Mesenchymal stem cell (in vitro differentiated cells and primary cell): ENCODE measurements at regions not wholly inside any gene's neighbourhood (a gene's known extent, or its start where the extent isn't known, plus 50 kb on each side); places are given as distances from the start of the nearest gene placed in this dataset.

Experiments used
- DNase-seq: peaks from one replicate; pipeline ENCODE4 v3.0.0-alpha.2; 2013
- H2AFZ ChIP-seq: one replicate; pipeline ENCODE4 v1.6.1; 2013; ENCODE audit warnings: low read depth, mild to moderate bottlenecking, control low read depth, inconsistent platforms, low read length, moderate library complexity
- H2AK5ac ChIP-seq: 2 replicates; pipeline ENCODE4 v1.6.1; 2013; ENCODE audit warnings: low read length, moderate library complexity, mild to moderate bottlenecking, inconsistent platforms; ENCODE audit not compliant: severe bottlenecking
- H2BK120ac ChIP-seq: one replicate; pipeline ENCODE4 v1.6.1; 2013; ENCODE audit warnings: low read depth, mild to moderate bottlenecking, inconsistent platforms, low read length, moderate library complexity
- H2BK12ac ChIP-seq, 2 experiments: one replicate each; pipeline ENCODE4 v1.6.1; 2013; ENCODE audit warnings: inconsistent platforms in 2 of 2, low read length in 2 of 2, mild to moderate bottlenecking in 2 of 2, moderate library complexity in 2 of 2, control low read depth in 1 of 2
- H2BK15ac ChIP-seq: one replicate; pipeline ENCODE4 v1.6.1; 2013; ENCODE audit warnings: mild to moderate bottlenecking, low read depth, inconsistent platforms; ENCODE audit not compliant: poor library complexity, severe bottlenecking
- H2BK5ac ChIP-seq: 2 replicates; pipeline ENCODE4 v1.6.1; 2013; ENCODE audit warnings: low read depth, mild to moderate bottlenecking, low read length, control low read depth, inconsistent platforms; ENCODE audit not compliant: poor library complexity, severe bottlenecking
- H3K14ac ChIP-seq, 2 experiments: one replicate each; pipeline ENCODE4 v1.6.1; 2013; ENCODE audit warnings: inconsistent platforms in 2 of 2, low read length in 2 of 2, control low read depth in 1 of 2, mild to moderate bottlenecking in 1 of 2, moderate library complexity in 1 of 2
- H3K18ac ChIP-seq, 2 experiments: one replicate each; pipeline ENCODE4 v1.6.1; 2013; ENCODE audit warnings: inconsistent platforms in 2 of 2, low read length in 2 of 2, control low read depth in 1 of 2, low read depth in 1 of 2, mild to moderate bottlenecking in 1 of 2
- H3K23ac ChIP-seq, 2 experiments: one replicate each; pipeline ENCODE4 v1.6.1; 2013; ENCODE audit warnings: inconsistent platforms in 2 of 2, low read length in 2 of 2, mild to moderate bottlenecking in 2 of 2, moderate library complexity in 2 of 2, control low read depth in 1 of 2
- H3K27ac ChIP-seq: 2 replicates; pipeline ENCODE4 v1.5.1; 2013; ENCODE audit warnings: mild to moderate bottlenecking, moderate library complexity, low read length, control low read depth, inconsistent platforms; ENCODE audit not compliant: poor library complexity, severe bottlenecking
- H3K27me3 ChIP-seq, 2 experiments: 2 replicates each; pipeline versions ENCODE4 v1.6.1 to v1.7.0; 2013; ENCODE audit warnings: low read length in 2 of 2, mild to moderate bottlenecking in 2 of 2, moderate library complexity in 2 of 2, control low read depth in 1 of 2, inconsistent platforms in 1 of 2; ENCODE audit not compliant: control insufficient read depth in 1 of 2, insufficient read depth in 1 of 2
- H3K36me3 ChIP-seq, 2 experiments: 2 replicates each; pipeline versions ENCODE4 v1.6.1 to v1.7.0; 2013; ENCODE audit warnings: low read length in 2 of 2, control low read depth in 1 of 2, inconsistent platforms in 1 of 2, low read depth in 1 of 2, mild to moderate bottlenecking in 1 of 2; ENCODE audit not compliant: insufficient read depth in 2 of 2, control insufficient read depth in 1 of 2
- H3K4ac ChIP-seq, 2 experiments: one replicate each; pipeline ENCODE4 v1.6.1; 2013; ENCODE audit warnings: inconsistent platforms in 2 of 2, low read length in 2 of 2, mild to moderate bottlenecking in 2 of 2, moderate library complexity in 2 of 2, control low read depth in 1 of 2, low read depth in 1 of 2
- H3K4me1 ChIP-seq: 2 replicates; pipeline ENCODE4 v1.6.1; 2013; ENCODE audit warnings: low read depth, low read length, control low read depth; ENCODE audit not compliant: control insufficient read depth, insufficient read depth
- H3K4me2 ChIP-seq: 2 replicates; pipeline ENCODE4 v1.6.1; 2013; ENCODE audit warnings: low read length, mild to moderate bottlenecking, inconsistent platforms; ENCODE audit not compliant: poor library complexity, severe bottlenecking
- H3K4me3 ChIP-seq, 2 experiments: 2 replicates each; pipeline versions ENCODE4 v1.5.1 to v1.7.0; 2013; ENCODE audit warnings: low read length in 2 of 2, mild to moderate bottlenecking in 2 of 2, control low read depth in 1 of 2, low read depth in 1 of 2; ENCODE audit not compliant: insufficient read depth in 1 of 2
- H3K79me1 ChIP-seq: replicated peaks from 2 replicates; pipeline ENCODE4 v1.6.1; 2013; ENCODE audit warnings: mild to moderate bottlenecking, control low read depth, low read length, inconsistent platforms; ENCODE audit not compliant: poor library complexity, severe bottlenecking
- H3K9ac ChIP-seq: 2 replicates; pipeline ENCODE4 v1.7.0; 2013; ENCODE audit warnings: mild to moderate bottlenecking, low read length, moderate library complexity
- H3K9me3 ChIP-seq: 2 replicates; pipeline ENCODE4 v1.7.0; 2013; ENCODE audit warnings: mild to moderate bottlenecking, low read length; ENCODE audit not compliant: control insufficient read depth
- H4K8ac ChIP-seq: one replicate; pipeline ENCODE4 v1.6.1; 2013; ENCODE audit warnings: inconsistent platforms, mild to moderate bottlenecking, low read length, moderate library complexity
- H4K91ac ChIP-seq: one replicate; pipeline ENCODE4 v1.6.1; 2013; ENCODE audit warnings: mild to moderate bottlenecking, low read length, inconsistent platforms
- WGBS: methylation state at CpG from one replicate; pipeline ENCODE4 v1.1.7; 2013; ENCODE audit warnings: mixed read lengths; 5-methylcytosine and 5-hydroxymethylcytosine counted together

- Histone ChIP-seq H3K36me3 (no peaks in the 10 kb centered on the region), H2AFZ (no peak overlapping the region), H2AK5ac (no peak overlapping the region), H3K4me1 (no peaks in the 10 kb centered on the region), H3K27me3 (no peaks in the 10 kb centered on the region), H4K91ac (no peak overlapping the region), H3K23ac (no peak overlapping the region), H3K27ac (no peak overlapping the region), H3K14ac (no peak overlapping the region), H3K9ac (no peak overlapping the region), H3K4me3 (no peak overlapping the region), H3K79me1 (no peaks in the 10 kb centered on the region), H3K4me2 (no peak overlapping the region), H2BK15ac (no peak overlapping the region), H3K9me3 (peaks cover 29% of the 10 kb centered on the region), H3K18ac (no peak overlapping the region), H2BK5ac (no peak overlapping the region), H4K8ac (no peak overlapping the region), H2BK120ac (no peak overlapping the region), H2BK12ac (no peak overlapping the region), H3K4ac (no peak overlapping the region)
- WGBS: 63% methylated on average over 1 of the region's 2 CpGs
- DNase-seq: no peak
Measured at GRCh38 chr6:74208239-74208638, 512.2 kb downstream of the CD109 start.

- Histone ChIP-seq H2BK12ac (no peak overlapping the region), H3K27ac (no peak overlapping the region), H3K4me2 (no peak overlapping the region), H4K8ac (no peak overlapping the region), H3K27me3 (no peaks in the 10 kb centered on the region), H4K91ac (no peak overlapping the region), H3K36me3 (no peaks in the 10 kb centered on the region), H3K14ac (no peak overlapping the region), H3K79me1 (no peaks in the 10 kb centered on the region), H3K18ac (no peak overlapping the region), H3K4me3 (no peak overlapping the region), H2AK5ac (no peak overlapping the region), H2BK120ac (no peak overlapping the region), H2BK15ac (no peak overlapping the region), H3K4ac (no peak overlapping the region), H3K4me1 (no peaks in the 10 kb centered on the region), H3K23ac (no peak overlapping the region), H2BK5ac (no peak overlapping the region), H2AFZ (no peak overlapping the region), H3K9ac (no peak overlapping the region), H3K9me3 (no peaks in the 10 kb centered on the region)
- 73% methylated on average over 4 of the region's 4 CpGs for WGBS
- no peak for DNase-seq
Measured at GRCh38 chr6:74199215-74199915, 503.4 kb downstream of the CD109 start.

- DNase-seq: no peak
- no peaks in the 10 kb centered on the region for H3K79me1 ChIP-seq
Measured at GRCh38 chr6:74197310-74197709, 501.3 kb downstream of the CD109 start.

GRCh38 chr6:74187811-74188210, 491.8 kb downstream of the CD109 start:
- Histone ChIP-seq H2BK5ac (no peak overlapping the region), H4K8ac (no peak overlapping the region), H3K36me3 (no peaks in the 10 kb centered on the region), H3K79me1 (no peaks in the 10 kb centered on the region), H3K23ac (no peak overlapping the region), H2BK12ac (no peak overlapping the region), H2BK15ac (no peak overlapping the region), H3K27me3 (no peaks in the 10 kb centered on the region), H3K18ac (no peak overlapping the region), H2AK5ac (no peak overlapping the region), H3K4me2 (no peak overlapping the region), H3K27ac (no peak overlapping the region), H3K9me3 (peaks cover 4% of the 10 kb centered on the region), H3K9ac (no peak overlapping the region), H3K4ac (no peak overlapping the region), H2AFZ (no peak overlapping the region), H3K14ac (no peak overlapping the region), H3K4me3 (no peak overlapping the region), H4K91ac (no peak overlapping the region), H2BK120ac (no peak overlapping the region), H3K4me1 (no peaks in the 10 kb centered on the region)
- WGBS: 87% methylated on average over 1 of the region's 3 CpGs
- no peak for DNase-seq

More at GRCh38 chr6:74197310-74197709, 501.3 kb downstream of the CD109 start:
- Histone ChIP-seq H4K91ac (no peak overlapping the region), H2BK120ac (no peak overlapping the region), H3K4me1 (no peaks in the 10 kb centered on the region), H3K18ac (no peak overlapping the region), H3K4me2 (no peak overlapping the region), H3K36me3 (no peaks in the 10 kb centered on the region), H3K4ac (no peak overlapping the region), H2BK12ac (no peak overlapping the region), H3K4me3 (no peak overlapping the region), H3K23ac (no peak overlapping the region), H4K8ac (no peak overlapping the region), H3K9me3 (peaks cover 5% of the 10 kb centered on the region), H3K9ac (no peak overlapping the region), H2BK15ac (no peak overlapping the region), H2AK5ac (no peak overlapping the region), H2AFZ (no peak overlapping the region), H3K27ac (no peak overlapping the region), H2BK5ac (no peak overlapping the region), H3K14ac (no peak overlapping the region), H3K27me3 (no peaks in the 10 kb centered on the region)
